GM12874 (cell line): ENCODE measurements at regions not wholly inside any gene's neighbourhood (a gene's known extent, or its start where the extent isn't known, plus 50 kb on each side); places are given as distances from the start of the nearest gene placed in this dataset.

Experiments used
- CTCF ChIP-seq: IDR thresholded peaks from 2 replicates; pipeline ENCODE4 v1.5.1; 2011; ENCODE audit warnings: low read depth, mild to moderate bottlenecking, control low read depth, low read length, moderate library complexity; ENCODE audit not compliant: insufficient read depth

DNA sequence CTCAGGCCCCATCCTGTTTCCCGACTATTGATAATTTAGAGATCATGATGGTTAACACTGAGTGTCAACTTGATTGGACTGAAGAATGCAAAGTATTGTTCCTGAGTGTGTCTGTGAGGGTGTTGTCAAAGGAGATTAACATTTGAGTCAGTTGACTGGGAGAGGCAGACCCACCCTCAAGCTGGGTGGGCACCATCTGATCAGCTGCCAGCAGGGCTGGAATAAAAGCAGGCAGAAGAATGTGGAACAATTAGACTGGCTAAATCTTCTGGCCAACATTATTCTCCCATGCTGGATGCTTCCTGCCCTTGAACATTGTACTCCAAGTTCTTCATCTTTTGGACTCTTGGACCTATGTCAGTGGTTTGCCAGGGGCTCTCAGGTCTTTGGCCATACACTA, 1170.0 kb upstream of the CNTN5 start:
- no peak for TF ChIP-seq CTCF

DNA sequence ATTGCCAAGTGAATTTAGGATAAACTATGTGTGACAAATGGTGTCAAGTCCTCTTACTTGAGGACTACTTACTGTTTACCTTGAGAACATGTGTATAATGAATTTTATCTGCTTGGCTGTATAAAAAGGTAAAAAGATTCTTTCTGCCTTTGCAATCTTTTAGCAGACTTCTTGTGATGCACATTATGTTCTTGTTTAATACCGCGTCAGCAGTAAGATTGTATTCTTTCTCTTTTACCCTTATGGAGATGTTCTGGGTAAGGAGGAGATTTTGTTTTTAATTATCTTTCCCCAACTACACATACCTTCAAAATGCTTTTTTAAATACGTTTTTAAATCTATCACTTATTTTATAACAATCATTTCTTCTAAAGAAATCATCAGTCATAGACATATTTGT, 1166.4 kb upstream of the CNTN5 start:
- no peak for TF ChIP-seq CTCF

DNA sequence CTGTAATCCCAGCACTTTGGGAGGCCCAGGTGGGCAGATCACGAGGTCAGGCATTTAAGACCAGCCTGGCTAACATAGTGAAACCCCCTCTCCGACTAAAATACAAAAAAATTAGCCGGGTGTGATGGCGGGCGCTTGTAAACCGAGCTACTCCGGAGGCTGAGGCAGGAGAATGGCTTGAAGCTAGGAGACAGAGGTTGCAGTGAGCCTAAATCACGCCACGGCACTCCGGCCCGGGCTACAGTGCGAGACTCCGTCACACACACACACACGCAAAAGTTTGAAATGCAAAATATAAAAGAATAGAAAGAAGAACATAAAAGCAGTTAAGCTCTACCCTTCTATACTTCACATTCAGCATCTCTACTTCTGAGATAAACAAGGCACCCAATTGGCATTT, 1165.9 kb upstream of the CNTN5 start:
- no peak for TF ChIP-seq CTCF

- TF ChIP-seq CTCF: no peak
These were observed 1164.1 kb upstream of the CNTN5 start for GRCh38 chr11:97856666-97857065.

DNA sequence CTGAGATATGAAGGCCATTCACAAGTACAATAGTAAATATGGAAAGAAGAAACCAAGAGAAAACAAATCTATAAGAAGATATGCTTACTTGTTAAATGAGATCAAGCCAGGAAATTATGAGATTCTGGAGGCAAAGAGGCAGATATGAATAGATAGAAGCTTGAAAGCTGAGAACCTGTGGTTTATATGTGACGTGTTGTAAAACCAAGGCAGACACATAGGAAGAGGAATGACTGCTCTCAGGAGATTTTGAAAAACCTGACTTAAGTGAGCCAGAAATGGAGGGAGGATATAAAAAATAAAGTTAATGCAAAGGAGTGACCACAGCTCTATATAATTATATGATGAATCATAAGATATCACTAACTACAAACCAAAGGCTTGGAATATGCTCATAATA, 1160.5 kb upstream of the CNTN5 start:
- no peak for TF ChIP-seq CTCF

DNA sequence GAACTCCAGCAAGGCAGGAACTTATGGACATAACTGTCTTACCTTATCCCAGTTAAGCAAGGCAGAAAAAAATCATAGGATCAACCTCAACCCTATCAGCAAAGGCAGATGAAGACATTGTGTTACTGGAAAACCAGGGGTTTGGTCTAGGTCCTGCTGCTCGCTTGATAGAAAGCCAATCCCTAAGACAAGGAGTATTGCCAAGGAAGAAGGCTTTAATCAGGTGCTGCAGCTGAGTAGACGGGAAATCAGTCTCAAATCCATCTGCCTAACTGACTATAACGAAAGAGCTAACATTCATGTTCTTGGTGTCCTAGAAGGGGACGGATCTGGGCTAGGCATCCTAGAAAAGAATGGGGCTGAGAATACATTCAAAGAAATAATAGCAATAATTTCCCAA, 1158.7 kb upstream of the CNTN5 start:
- no peak for TF ChIP-seq CTCF

DNA sequence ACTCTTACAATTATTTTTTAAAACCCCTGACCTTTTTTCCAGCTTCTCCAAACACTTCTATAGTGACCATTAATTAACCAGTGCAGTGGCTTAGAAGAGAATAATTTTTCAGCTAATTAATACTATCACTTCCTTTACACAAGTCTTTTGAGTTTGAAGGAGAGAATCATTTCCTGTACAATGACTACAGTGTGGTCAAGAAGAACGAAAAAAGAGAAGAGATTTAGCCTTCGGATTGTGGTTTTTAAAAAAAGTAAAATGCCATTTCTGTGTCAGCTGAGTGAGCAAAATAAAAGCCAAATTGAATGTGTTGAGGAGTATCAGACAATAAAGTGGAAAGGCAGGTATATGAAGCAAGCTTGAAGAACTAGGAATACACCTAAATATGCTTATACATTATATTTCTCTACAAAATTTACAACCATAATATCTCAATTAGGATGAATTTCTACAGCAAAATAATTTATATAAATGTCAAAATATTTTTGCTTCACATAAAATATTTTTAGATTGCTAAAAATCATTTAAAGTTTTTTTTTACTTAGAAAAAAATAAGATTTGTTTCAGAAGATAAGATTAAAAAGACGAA, 1155.2 kb upstream of the CNTN5 start:
- TF ChIP-seq CTCF: no peak
